HG03280 (cell line): ENCODE measurements at regions not wholly inside any gene's neighbourhood (a gene's known extent, or its start where the extent isn't known, plus 50 kb on each side); places are given as distances from the start of the nearest gene placed in this dataset.

ENCODE experiments used
- ATAC-seq: cut with Tn5 transposase; IDR thresholded peaks from one replicate; pipeline ENCODE4 v1.9.1; 2021; ENCODE audit warnings: mild to moderate bottlenecking, moderate library complexity; ENCODE audit not compliant: unreplicated experiment

DNA sequence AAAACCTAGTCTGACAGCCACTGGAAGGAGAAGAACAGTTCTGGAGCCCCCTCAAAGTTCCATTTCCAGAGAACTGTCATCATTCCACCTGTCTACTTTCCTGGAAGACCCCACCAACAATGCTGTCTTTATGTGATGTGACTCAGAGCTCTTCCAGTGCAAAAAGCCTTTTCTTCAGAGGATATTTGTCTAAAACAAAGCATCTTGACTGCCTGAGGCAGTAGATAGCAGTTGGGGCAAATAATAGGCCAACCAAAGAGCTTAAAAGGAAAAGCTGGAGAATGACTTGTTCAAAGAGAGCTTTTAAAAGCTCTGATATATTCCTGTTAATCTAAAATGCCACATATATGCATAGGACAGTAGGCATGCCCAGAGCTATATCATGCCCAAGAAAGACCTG is 62.6 kb downstream of the MIS18A start:
- ATAC-seq = no peak

DNA sequence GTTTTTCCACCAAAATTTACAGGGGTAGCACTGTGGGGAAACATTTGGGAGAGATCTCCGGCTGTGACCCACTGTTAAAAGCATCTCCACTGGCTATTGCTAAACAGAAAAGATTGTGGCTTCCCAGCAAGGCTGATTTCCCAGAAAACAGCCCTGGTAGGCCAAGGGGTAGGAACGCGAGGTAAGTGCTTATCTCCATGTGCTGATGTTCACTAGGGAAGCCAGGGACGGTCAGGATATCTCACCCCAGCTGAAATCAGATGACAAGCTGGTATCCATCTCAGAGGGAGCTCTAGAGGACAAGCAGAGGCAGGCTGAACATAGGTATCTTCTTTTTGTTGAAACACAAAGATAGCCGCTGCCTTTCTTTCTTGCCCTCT is 63.6 kb downstream of the MIS18A start:
- ATAC-seq = no peak

DNA sequence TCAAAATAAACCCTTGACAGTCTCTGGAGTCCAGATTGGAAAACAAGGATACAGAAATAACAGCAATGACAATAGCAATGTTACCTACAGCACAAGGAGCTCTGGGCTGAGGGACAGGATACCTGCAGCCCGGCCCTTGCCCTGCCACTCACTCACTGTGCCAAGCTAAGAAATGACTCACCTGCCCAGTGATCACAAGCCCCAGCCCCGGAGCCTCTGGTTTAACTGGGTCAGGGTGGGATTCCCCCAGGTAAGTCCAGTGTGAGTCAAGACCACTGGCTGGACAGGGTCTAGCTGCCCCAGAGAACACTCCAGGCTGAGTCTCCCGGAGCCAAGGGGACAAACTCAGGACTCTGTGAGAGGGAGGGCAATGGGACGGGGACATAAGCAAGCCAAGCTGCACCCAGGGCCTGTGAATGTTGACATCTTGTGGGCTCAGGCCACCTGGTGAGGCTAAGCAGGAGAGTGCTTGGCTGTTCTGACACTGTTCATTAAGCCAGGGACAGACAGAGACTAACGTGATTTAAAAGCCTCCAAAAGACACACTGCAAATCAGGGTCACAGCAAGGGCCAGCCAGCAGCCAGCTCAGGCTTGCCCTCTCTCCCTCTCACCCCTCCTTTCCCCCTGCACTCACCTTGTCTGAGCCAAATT is 64.1 kb downstream of the MIS18A start:
- ATAC-seq = no peak

DNA sequence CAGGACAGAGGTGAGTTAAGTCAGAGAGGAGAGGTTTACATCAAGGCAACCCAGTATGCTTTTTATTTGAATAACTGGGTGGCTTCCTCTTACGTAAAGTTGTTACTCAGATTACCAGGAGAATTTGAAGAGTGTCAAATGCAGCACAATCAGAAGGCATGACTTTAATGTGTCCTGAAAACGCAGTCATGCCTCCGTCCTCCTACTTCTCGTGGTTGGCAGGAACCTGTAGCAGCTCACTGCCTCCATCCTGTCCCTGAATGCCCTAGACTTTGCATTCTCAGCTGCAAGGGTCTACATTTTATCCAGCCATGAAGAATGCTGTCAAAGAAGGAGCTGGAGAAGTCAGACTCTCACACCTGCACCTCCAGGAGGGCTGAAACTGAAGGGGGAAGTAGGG is 66.7 kb downstream of the MIS18A start:
- ATAC-seq = no peak

DNA sequence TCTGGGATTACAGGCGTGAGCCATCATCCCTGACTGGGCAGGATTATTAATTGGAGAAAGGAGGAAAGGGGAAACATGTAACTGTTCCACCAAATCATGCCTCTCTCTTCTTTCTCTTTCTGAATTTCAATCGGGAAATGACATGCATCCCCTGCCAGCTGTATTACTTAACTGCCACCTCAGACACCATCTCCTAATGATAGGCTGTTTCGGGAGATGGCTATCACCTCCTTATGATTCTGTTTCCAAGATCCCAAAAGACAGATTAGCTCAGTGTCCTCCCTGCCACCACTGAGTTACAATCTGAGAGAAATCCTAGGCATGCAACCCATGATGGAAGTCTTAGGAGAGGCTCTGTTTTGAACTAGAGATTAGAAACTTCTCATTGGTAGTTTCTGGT is 67.5 kb downstream of the MIS18A start:
- ATAC-seq = no peak

DNA sequence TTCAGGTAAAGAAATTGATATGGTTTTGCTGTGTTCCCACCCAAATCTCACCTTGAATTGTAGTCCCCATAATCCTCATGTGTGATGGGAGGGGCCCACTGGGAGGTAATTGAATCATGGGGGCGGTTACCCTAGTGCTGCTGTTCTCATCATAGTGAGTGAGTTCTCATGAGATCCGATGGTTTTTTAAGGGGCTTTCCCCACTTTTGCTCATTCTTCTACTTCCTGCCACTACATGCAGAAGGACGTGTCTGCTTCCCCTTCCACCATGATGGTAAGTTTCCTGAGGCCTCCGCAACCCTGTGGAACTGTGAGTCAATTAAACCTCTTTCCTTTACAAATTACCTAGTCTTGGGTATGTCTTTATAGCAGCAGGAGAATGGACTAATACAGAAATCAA is 69.3 kb downstream of the MIS18A start:
- no peak for ATAC-seq

DNA sequence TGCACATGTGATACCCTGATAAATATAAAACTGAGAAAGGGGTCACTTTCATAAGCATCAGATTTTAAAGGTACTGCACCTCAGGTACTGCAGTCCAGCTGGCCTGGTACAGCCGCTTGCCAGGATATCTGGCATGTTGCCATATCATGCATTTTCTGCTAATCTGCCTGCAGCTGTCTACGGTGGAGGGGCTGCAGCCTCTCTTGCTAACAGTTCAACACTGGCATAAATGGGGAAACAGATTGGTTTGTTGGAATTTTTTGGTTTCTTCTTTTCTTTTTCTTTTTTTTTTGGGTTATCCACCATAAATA is 71.5 kb downstream of the MIS18A start:
- no peak for ATAC-seq

DNA sequence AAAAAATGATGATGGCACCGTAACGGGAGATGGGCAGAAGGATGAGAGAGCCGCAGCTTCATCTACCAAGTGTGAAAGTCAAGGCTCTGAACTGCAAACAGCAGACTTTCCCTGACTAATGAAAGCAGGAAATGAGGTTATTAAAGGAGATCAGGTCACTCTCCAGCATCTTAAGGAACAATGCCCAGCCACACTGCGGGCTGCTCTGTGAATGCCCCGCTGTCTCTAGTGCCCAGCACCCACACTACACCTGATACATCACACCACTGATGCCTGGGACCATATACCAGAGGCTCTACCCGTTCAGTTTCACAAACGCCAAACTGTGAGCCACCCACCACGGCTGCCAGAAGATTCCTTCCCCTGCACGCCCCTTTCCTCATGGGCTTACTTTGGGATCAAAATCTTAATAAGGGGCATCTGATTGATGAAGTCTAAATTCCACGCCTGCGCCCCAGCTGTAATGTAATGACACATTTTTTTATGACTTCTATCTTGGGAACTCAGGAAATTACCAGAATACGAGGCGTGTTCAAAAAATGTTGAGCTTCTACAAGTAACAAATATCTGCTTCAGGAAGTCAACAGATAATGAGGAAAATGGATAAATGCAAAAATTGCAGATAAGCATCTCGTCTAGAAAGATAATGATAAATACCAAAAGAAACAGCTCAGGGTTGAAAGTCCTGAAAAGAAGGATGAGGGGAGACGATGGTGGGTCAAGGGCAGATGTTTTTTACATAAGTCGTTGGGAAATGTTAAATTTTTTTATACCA is 72.0 kb downstream of the MIS18A start:
- ATAC-seq = no peak

DNA sequence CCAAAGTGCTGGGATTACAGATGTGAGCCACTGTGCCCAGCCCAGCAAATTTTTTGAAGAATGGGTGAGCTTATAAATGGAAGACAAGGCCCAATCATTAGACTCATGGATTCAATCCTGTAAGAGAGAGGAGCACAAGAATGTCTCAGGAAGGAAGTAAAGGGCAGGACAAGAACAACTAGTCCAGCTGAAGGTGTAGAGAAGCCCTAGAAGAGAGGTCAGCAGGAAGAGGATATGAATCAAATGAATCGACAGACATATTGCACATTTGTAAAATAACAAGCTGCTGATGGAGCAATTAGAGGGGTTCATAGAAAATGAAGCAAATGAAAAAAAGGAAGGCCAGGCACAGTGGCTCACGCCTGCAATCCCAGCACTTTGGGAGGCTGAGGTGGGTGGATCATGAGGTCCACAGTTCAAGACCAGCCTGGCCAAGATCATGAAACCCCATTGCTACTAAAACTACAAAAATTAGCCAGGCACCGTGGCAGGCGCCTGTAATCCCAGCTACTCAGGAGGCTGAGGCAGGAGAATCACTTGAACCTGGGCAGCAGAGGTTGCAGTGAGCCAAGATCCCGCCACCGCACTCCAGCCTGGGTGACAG is 74.9 kb downstream of the MIS18A start:
- no peak for ATAC-seq

DNA sequence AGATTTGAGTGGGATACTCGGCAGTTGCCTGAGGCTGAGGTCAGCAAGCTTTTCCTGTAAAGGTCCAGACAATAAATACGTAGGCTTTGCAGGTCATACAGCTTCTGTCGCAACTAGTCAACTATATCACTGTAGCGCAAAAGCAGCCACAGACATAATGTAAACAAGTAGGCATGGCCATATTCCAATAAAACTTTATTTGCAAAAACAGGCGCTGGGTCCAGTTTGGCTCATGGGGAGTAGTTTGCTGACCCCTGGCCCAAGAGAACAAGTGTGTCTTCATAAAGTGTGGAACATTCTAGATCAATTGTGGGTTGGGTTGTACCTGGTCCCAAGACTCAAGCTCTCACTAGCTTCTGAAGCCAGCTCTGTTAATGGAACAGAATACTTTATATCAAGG is 78.8 kb downstream of the MIS18A start:
- no peak for ATAC-seq

DNA sequence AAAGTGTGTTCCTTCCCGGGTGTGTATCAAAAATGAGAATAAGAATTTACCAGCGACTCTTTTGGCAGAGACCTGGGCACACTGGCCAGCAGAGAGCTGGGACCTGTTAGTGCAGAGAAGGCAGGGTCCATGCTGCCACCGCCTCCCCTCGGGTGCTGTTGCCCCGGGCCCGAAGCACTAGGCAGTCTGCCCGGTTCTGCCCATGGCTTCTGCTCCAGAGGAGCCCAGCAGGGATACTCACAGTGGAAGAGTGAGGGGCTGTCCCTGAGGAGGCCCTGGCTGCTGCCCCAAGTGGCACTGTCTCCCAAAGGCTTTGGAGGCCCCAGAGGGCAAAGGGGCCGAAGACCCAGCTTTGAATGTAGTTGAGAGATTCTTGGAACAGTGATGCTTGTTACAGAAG is 80.5 kb downstream of the MIS18A start:
- ATAC-seq = no peak

DNA sequence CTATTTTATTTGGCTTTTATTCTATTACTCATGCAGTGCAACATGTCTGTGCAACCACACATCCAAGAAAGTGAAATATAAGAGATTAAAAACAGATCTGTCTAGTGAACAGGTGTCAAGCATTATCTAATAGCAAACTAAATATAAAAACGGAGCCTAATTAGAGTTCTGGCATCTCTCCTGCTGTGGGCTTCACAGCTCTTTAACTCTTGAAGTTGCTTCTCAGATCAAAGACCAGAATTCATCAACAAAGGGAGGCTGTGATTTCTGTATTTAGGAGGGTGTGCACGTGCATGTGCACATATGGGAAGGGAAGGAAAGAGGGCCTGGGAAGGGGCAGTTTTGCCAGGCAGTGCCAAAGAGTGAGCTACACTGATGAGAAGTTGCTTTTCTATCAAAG is 81.0 kb downstream of the MIS18A start:
- ATAC-seq = no peak

DNA sequence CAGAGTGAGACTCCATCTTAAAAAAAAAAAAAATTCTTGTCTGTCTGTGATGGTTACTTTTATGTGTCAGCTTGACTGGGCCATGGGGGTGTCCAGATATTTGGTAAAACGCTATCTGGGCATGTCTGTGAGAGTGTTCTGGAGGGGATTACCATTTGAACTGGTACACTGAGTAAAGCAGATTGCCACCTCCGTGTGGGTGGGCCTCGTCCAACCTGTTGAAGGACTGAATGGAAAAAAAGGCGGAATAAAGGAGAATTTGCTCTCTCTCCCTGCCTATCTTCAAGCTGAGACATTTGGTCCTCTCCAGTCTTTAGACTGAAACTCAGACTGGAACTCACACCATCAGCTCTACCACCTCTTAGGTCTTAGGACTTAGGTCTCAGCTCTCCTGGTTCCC is 82.8 kb downstream of the MIS18A start:
- ATAC-seq = no peak

DNA sequence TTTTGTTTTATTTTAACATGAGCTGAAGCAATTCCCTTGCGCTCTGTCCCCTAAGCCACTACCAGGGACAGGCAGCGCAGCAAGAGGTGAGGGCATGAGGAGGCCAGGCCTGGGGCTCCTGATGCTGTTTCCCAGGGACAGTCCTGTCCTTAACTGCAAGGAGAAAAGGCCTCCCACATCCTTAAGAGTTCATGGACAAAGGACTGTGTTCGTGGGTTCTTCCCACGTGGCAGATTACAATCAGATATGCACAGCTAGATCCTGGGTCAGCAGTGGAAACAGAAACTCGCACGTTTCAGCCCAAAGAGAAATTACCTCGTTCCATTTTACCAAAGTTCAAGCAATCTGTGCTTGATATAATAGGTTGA is 85.8 kb downstream of the MIS18A start:
- ATAC-seq = no peak

DNA sequence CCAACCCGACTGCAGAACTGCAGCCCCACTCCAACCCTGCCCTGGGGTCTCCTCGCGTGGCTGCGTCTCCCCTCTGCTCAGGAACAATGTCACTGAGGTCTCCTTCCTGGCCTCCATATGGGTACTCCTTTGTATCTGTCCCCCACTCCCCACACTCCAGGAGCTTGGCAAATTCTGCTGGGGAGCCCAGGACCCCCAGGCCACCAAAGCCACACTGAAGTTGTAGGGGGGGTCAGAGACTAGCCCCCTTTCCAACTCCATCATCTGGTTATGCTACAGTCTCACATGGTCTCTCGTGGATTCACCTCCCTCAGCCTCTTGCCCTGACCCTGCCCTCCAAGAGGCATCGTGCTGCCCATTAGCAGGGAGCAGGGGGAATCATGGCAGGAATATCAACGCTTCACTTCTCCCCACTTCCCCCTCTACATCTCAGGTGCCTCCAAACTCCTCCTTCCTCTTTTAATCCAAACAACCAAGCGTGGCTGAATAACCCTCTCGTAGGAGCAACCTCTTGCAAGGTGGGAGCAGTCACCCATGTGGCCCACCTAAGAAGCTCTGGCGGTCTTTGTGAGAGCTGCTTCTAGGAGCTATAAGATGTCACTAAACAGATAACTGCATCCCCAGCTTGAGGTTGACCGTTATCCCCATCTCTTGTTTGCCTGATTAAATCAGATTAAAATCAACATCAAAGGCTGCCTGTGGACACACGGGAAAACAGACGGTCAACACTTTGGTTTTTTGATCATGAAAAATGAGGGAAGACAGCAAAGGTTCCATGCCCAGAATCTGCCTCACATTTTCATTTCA is 86.4 kb downstream of the MIS18A start:
- no peak for ATAC-seq

DNA sequence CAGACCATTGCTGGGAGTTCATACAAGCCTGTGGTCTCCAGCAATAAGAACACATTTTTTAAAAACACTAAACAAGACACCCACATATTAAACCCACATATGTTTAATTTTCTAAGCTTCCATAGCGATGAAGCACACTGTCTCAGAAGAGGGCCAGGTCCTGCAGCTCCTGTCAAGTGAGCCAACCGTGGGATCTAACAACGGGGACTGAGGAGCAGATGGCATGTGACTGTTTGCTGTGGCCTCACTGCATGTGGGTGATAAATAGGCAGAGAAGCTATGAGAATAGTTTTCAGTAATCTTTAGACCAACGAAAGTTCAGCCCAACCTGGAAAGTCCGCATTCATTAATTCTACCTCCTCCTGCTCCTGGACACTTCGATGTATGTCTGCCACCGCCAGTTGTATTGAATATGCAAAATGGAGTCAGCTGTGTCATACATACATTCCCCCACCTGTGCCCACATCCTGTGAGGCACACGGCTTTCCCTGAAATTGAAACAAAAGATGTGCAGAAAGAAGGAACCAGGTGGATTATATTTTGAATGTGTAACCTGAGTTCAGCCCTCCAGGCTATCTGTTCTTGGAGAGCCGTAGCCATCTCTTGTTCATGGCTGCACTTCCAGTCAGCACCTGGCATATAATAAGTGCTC is 88.2 kb downstream of the MIS18A start:
- no peak for ATAC-seq

DNA sequence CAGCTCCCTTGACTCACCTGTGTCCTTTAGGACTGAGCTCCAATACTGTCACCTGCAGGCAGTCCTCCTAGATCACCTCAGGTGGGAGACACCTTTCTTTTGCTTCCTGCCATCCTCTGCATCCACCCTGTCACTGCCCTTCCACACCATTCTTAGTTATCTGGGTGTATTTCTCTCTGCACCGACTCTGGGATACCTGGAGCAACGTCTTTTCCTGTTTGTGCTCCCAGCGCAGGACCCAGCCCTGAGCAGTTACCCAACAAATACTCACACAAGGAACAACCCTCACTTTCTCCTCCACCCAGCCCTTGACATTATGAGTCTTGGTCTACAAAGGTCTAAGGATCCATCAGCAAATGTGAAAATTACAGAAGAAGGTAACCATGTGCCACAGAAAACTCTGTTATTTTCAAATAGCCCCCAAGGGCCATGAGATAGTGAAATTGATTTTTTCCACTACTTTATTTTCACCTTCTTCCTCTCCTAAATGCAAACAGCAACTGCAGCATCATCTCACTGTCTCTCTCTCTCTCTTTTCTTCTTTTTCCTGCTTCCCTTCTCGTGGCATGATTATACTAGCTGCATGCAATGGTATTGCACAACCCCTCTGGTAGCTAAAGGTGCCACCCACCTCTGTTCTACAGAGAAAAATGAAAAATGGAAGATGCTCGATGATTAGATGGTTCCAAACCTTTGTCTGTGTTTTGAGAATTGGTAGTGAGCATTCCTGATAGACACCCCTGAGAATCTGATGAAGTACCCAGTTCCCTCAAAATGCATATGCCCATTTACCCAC is 89.0 kb downstream of the MIS18A start:
- no peak for ATAC-seq

DNA sequence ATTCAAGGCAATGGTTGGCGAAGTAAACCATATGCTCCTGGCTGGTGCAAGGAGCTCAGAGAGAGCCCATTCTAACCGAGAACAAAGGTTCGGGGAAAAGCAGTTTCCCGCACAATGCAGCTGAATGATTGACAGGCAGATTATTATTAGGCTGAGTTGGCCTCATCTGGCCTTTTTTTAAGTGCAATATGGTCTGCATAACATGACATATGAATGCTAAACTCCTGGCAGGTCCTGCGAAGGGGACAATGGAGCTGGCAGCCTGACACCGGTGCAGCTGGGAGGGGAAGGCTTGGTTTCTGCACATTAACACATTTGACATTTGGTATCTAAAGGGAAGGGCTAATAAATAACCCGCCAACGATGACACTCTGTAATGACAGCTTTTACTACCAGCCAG is 92.0 kb downstream of the MIS18A start:
- ATAC-seq = no peak

DNA sequence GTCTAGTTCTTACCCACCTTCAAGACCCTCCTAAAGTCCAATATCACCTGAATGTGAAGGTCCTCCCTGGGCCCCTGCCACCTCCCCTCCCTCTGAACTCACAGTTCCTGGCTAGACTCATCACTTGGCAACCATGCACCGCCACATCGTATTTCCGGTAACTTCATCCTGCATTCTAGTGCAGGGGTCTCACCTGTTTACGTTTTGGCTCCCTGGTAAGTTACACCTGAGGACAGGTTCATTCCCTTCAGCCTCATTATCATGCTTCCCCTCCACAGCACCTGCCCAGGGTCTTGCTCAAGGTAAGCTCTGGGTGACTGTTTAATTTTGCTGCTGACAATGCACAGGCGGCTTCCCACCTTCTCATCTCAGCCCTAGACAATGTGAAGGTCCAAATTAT is 93.1 kb downstream of the MIS18A start:
- no peak for ATAC-seq

DNA sequence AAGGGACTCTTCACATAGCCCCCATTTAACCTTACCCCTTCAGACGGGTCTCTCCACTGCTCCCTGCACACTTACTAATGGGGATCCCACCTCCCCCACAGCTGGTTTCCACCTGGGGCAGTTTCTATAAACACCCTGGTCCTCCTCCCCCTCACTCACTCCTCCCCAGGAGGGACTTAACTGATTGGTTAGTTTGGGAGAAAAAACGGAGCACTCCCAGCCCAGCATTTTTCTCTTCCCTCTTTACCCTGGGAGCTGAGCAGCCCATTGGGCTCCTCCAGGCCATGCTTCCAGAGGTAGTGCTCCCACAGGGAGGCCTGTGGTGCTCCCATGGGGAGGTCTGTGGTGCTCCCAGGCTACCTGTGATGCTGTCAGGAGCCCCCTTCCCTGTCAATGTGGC is 93.7 kb downstream of the MIS18A start:
- ATAC-seq = no peak

DNA sequence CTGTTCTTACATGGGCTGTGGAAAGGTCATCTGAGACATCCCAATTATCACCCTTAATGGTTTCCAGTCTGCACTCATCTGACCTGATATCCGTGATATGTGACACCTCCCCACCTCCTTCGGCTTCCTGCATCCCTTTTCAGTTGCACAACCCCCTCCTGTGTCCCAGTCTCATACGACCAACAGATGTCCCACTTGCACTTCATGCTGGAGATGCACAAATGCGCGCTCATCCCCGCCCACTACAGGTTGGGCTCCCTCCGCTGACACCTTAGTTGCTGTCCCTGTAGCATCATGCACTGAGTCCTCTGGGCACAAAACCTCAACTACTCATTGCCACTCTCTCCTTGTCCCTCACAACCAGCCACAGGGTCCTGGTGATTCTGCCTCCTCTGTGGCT is 94.4 kb downstream of the MIS18A start:
- no peak for ATAC-seq
